NB4 (cell line): ENCODE measurements at regions not wholly inside any gene's neighbourhood (a gene's known extent, or its start where the extent isn't known, plus 50 kb on each side); places are given as distances from the start of the nearest gene placed in this dataset.

ENCODE experiments used
- MAX ChIP-seq: IDR thresholded peaks from 2 replicates; pipeline ENCODE4 v1.6.1; 2011; ENCODE audit warnings: low read depth, low read length
- MYC ChIP-seq: IDR thresholded peaks from 2 replicates; pipeline ENCODE4 v1.6.1; 2011; ENCODE audit warnings: low read depth, low read length
- POLR2A ChIP-seq: IDR thresholded peaks from 2 replicates; pipeline ENCODE4 v1.6.1; 2011; ENCODE audit warnings: mild to moderate bottlenecking; ENCODE audit not compliant: insufficient read length; ENCODE audit errors: extremely low read depth
- TF ChIP-seq, protein P1 (sequence below): IDR thresholded peaks from one replicate; pipeline ENCODE4 v1.5.1; 2012; ENCODE audit warnings: low read depth, low read length

DNA sequence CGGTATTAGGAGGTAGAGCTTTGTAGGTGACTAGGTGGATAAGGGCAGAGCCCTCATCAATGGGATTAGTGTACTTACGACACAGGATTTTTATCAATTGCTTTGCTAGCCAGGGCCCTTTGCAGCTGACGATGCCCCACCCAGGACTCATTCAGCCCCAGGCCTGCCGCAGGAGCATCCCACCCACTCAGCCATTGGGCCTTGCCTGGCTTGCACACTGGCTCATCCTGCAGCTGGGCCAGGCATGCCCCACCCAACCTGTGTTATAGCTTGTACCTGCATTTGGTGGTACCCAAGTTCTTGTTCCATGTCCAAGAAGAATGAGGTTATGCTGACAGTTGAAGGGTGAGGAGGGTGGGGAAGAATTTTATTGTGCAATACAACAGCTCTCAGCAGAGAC, 317.5 kb downstream of the PPARGC1A start:
- TF ChIP-seq POLR2A (no peak), MAX (no peak), MYC (no peak)
- TF ChIP-seq, protein P1, sequence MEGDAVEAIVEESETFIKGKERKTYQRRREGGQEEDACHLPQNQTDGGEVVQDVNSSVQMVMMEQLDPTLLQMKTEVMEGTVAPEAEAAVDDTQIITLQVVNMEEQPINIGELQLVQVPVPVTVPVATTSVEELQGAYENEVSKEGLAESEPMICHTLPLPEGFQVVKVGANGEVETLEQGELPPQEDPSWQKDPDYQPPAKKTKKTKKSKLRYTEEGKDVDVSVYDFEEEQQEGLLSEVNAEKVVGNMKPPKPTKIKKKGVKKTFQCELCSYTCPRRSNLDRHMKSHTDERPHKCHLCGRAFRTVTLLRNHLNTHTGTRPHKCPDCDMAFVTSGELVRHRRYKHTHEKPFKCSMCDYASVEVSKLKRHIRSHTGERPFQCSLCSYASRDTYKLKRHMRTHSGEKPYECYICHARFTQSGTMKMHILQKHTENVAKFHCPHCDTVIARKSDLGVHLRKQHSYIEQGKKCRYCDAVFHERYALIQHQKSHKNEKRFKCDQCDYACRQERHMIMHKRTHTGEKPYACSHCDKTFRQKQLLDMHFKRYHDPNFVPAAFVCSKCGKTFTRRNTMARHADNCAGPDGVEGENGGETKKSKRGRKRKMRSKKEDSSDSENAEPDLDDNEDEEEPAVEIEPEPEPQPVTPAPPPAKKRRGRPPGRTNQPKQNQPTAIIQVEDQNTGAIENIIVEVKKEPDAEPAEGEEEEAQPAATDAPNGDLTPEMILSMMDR = no peak
